GM12878 (cell line): ENCODE measurements at regions not wholly inside any gene's neighbourhood (a gene's known extent, or its start where the extent isn't known, plus 50 kb on each side); places are given as distances from the start of the nearest gene placed in this dataset.

ENCODE experiments used
- EZH2 ChIP-seq: IDR thresholded peaks from 2 replicates; pipeline ENCODE4 v1.6.1; 2012; ENCODE audit warnings: low read depth, mild to moderate bottlenecking, control low read depth, inconsistent platforms, low read length, borderline replicate concordance; ENCODE audit not compliant: control insufficient read depth
- MXI1 ChIP-seq: fragments of 150-350 bp; IDR thresholded peaks from 2 replicates; pipeline ENCODE4 v1.6.1; 2011; ENCODE audit warnings: low read depth, mild to moderate bottlenecking, inconsistent platforms, low read length, improper control_type of control experiment
- NFYB ChIP-seq: IDR thresholded peaks from 2 replicates; pipeline ENCODE4 v1.6.1; 2011; ENCODE audit warnings: low read depth, mild to moderate bottlenecking, low read length, improper control_type of control experiment, moderate library complexity; ENCODE audit not compliant: insufficient read depth
- POLR2A ChIP-seq: IDR thresholded peaks from 2 replicates; pipeline ENCODE4 v1.6.1; 2011; ENCODE audit warnings: low read depth, mild to moderate bottlenecking, low read length
- SIN3A ChIP-seq: IDR thresholded peaks from 2 replicates; pipeline ENCODE4 v1.6.1; 2012; ENCODE audit warnings: low read depth, low read length, improper control_type of control experiment
- YY1 ChIP-seq: IDR thresholded peaks from 2 replicates; pipeline ENCODE4 v1.6.1; 2011; ENCODE audit warnings: low read depth, mild to moderate bottlenecking, low read length
- TF ChIP-seq, protein P1 (sequence below): IDR thresholded peaks from 2 replicates; pipeline ENCODE4 v1.6.1; 2011; ENCODE audit warnings: low read depth, mild to moderate bottlenecking, low read length, moderate library complexity, borderline replicate concordance; ENCODE audit errors: extremely low read depth
- TF ChIP-seq, protein P2 (sequence below), 3 experiments: IDR thresholded peaks in 2 of 3; conservative IDR thresholded peaks in 1 of 3; 2 replicates each; pipeline ENCODE4 v1.5.1; 2011; ENCODE audit warnings: low read depth in 3 of 3, low read length in 3 of 3, mild to moderate bottlenecking in 3 of 3, control low read depth in 2 of 3, moderate library complexity in 2 of 3, inconsistent platforms in 1 of 3, mixed read lengths in 1 of 3; ENCODE audit not compliant: control insufficient read depth in 2 of 3, insufficient read depth in 1 of 3; ENCODE audit errors: extremely low read depth in 1 of 3
- TF ChIP-seq, protein P3 (sequence below): fragments of 450-650 bp; IDR thresholded peaks from 2 replicates; pipeline ENCODE4 v1.6.1; 2017; ENCODE audit warnings: mild to moderate bottlenecking
- TF ChIP-seq, protein P4 (sequence below): IDR thresholded peaks from 2 replicates; pipeline ENCODE4 v1.6.1; 2012; ENCODE audit warnings: low read depth, low read length, improper control_type of control experiment

DNA sequence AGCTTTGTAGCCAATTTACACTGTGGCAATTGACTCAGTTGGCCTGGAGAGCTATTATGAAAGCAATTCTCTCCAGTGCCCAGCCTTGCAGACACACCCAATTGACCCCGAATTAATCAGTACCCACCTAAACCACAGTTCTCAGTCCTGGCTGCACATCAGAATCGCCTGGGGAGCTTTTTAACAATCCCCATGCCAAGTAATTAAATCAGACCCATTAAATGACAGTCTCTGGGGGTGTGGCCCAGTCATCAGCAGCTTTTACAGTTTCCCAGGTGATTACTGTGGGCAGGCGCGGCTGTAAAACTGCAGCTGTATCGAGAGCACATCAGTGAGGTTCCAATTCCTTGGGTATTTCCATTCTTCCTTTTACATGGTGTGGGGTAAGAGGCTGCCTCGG lies 460.9 kb upstream of the FAT1 start:
- TF ChIP-seq, protein P1, sequence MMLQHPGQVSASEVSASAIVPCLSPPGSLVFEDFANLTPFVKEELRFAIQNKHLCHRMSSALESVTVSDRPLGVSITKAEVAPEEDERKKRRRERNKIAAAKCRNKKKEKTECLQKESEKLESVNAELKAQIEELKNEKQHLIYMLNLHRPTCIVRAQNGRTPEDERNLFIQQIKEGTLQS, result no peak
- TF ChIP-seq, protein P2, sequence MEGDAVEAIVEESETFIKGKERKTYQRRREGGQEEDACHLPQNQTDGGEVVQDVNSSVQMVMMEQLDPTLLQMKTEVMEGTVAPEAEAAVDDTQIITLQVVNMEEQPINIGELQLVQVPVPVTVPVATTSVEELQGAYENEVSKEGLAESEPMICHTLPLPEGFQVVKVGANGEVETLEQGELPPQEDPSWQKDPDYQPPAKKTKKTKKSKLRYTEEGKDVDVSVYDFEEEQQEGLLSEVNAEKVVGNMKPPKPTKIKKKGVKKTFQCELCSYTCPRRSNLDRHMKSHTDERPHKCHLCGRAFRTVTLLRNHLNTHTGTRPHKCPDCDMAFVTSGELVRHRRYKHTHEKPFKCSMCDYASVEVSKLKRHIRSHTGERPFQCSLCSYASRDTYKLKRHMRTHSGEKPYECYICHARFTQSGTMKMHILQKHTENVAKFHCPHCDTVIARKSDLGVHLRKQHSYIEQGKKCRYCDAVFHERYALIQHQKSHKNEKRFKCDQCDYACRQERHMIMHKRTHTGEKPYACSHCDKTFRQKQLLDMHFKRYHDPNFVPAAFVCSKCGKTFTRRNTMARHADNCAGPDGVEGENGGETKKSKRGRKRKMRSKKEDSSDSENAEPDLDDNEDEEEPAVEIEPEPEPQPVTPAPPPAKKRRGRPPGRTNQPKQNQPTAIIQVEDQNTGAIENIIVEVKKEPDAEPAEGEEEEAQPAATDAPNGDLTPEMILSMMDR (IDR thresholded peaks at IDR 0.05 in 2 of 3, conservative IDR thresholded peaks at IDR 0.05 in 1 of 3; ENCODE audit: control insufficient read depth in 2 of 3, extremely low read depth in 1 of 3, insufficient read depth in 1 of 3, low read depth in 3 of 3, low read length in 3 of 3), result no peak
- TF ChIP-seq EZH2 (no peak), POLR2A (no peak), MXI1 (no peak), YY1 (no peak), NFYB (no peak), SIN3A (no peak)
- TF ChIP-seq, protein P3, sequence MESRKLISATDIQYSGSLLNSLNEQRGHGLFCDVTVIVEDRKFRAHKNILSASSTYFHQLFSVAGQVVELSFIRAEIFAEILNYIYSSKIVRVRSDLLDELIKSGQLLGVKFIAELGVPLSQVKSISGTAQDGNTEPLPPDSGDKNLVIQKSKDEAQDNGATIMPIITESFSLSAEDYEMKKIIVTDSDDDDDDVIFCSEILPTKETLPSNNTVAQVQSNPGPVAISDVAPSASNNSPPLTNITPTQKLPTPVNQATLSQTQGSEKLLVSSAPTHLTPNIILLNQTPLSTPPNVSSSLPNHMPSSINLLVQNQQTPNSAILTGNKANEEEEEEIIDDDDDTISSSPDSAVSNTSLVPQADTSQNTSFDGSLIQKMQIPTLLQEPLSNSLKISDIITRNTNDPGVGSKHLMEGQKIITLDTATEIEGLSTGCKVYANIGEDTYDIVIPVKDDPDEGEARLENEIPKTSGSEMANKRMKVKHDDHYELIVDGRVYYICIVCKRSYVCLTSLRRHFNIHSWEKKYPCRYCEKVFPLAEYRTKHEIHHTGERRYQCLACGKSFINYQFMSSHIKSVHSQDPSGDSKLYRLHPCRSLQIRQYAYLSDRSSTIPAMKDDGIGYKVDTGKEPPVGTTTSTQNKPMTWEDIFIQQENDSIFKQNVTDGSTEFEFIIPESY, result no peak
- TF ChIP-seq, protein P4, sequence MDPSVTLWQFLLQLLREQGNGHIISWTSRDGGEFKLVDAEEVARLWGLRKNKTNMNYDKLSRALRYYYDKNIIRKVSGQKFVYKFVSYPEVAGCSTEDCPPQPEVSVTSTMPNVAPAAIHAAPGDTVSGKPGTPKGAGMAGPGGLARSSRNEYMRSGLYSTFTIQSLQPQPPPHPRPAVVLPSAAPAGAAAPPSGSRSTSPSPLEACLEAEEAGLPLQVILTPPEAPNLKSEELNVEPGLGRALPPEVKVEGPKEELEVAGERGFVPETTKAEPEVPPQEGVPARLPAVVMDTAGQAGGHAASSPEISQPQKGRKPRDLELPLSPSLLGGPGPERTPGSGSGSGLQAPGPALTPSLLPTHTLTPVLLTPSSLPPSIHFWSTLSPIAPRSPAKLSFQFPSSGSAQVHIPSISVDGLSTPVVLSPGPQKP, result no peak
